Esophagus muscularis mucosa (tissue), 4 donors: ENCODE measurements at regions not wholly inside any gene's neighbourhood (a gene's known extent, or its start where the extent isn't known, plus 50 kb on each side); places are given as distances from the start of the nearest gene placed in this dataset.

Source experiments
- CTCF ChIP-seq, 3 experiments: fragments of 200-600 bp in 2 of 3; fragments of 450-650 bp in 1 of 3; sonication (generic) in 2 of 3; IDR thresholded peaks; one replicate each; pipeline ENCODE4 v1.5.1; 2017 to 2019; ENCODE audit warnings: antibody characterized with exemption in 3 of 3, mild to moderate bottlenecking in 2 of 3, moderate library complexity in 1 of 3
- EP300 ChIP-seq: sonication (generic); formaldehyde crosslinking; IDR thresholded peaks from one replicate; pipeline ENCODE4 v1.6.1; 2017; ENCODE audit warnings: antibody characterized with exemption
- POLR2A ChIP-seq: fragments of 450-650 bp; IDR thresholded peaks from one replicate; pipeline ENCODE4 v1.6.1; 2017; ENCODE audit warnings: antibody characterized with exemption, moderate library complexity, mild to moderate bottlenecking, low read depth
- POLR2AphosphoS5 ChIP-seq, 2 donors: sonication (generic); formaldehyde crosslinking; IDR thresholded peaks; one replicate each; pipeline ENCODE4 v1.6.1; 2017; ENCODE audit warnings: antibody characterized with exemption in 2 of 2

DNA sequence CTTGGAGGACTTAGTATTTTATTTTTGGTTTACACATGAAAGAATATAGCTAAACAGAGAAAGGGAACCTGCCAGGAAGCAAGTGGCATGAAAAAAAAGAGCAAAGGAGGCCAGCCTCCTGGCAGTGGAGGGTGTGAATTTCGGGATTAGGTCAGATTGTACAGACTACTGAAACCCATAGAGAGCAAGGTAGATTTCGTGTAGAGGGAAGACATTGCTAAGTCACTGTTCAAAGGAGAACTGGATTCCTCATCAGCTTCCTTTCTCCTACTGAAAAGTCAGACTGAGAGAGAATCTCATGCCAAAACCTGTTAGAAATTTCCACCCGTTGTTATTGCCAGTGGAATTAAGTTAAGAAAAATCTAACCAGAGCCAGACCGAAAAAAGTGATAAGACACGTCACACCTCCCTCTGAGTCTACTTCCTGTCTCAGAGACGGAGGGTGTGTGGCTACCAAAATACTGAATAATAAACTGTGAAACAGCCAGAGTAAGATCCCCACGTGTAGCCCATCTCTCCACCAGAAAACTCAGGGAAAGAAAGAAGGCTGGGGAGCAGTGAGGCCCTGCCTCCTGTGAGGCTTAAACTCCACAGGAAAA is 118.8 kb downstream of the SKIDA1 start:
- TF ChIP-seq CTCF (IDR thresholded peaks at IDR 0.05) (no peak), POLR2A (no peak), POLR2AphosphoS5 (IDR thresholded peaks at IDR 0.05) (no peak), EP300 (no peak)
